ENCODE measurements at regions not wholly inside any gene's neighbourhood (a gene's known extent, or its start where the extent isn't known, plus 50 kb on each side); places are given as distances from the start of the nearest gene placed in this dataset.

GRCh38 chr20:22268675-22269074, 315.7 kb downstream of the FOXA2 start:
- no peak overlapping the region for H3K9ac ChIP-seq (ENCODE audit: control insufficient read depth, extremely low read depth, insufficient read depth, low read length)
- no peaks in the 10 kb centered on the region for H3K9me1 ChIP-seq (ENCODE audit: control insufficient read depth, extremely low read depth, insufficient read depth, low read length)
- H2AFZ ChIP-seq (ENCODE audit: control insufficient read depth, low read length), result no peak overlapping the region
- no peaks in the 10 kb centered on the region for H3K4me1 ChIP-seq (ENCODE audit: control insufficient read depth, extremely low read depth, insufficient read depth, low read length)
- DNase-seq (ENCODE audit: low read depth, low spot score), result no peak
- H3K36me3 ChIP-seq (ENCODE audit: control insufficient read depth in 2 of 2, extremely low read depth in 1 of 2, insufficient read depth in 2 of 2, low read length in 2 of 2), result no peaks in the 10 kb centered on the region
- no peak overlapping the region for H3K27ac ChIP-seq (ENCODE audit: control insufficient read depth, insufficient read depth, low read length)
- FAIRE-seq, result no peak
- H3K27me3 ChIP-seq (ENCODE audit: control insufficient read depth, extremely low read depth, insufficient read depth, low read length), result no peaks in the 10 kb centered on the region
- no peak overlapping the region for H3K4me3 ChIP-seq (ENCODE audit: control insufficient read depth in 2 of 3, extremely low read depth in 1 of 3, insufficient read depth in 2 of 3, low read depth in 1 of 3, low read length in 3 of 3)
- H3K4me2 ChIP-seq (ENCODE audit: control insufficient read depth, extremely low read depth, insufficient read depth, low read depth, low read length), result no peak overlapping the region
- H3K79me2 ChIP-seq (ENCODE audit: control insufficient read depth, insufficient read depth, low read length), result no peaks in the 10 kb centered on the region
- H4K20me1 ChIP-seq (ENCODE audit: control insufficient read depth, extremely low read depth, insufficient read depth, low read length), result no peaks in the 10 kb centered on the region
- no peaks in the 10 kb centered on the region for H3K9me3 ChIP-seq (ENCODE audit: control insufficient read depth, low read depth, low read length)
- dilution Hi-C loops (cut with MboI; ENCODE audit: extremely low pct_ligation_motif_present, low sequenced_read_pairs), result no loop called here
- TF ChIP-seq EZH2 (IDR thresholded peaks at IDR 0.05; ENCODE audit: low read length) (no peak), CTCF (optimal IDR thresholded peaks at IDR 0.05 in 1 of 3, IDR thresholded peaks at IDR 0.05 in 1 of 3, conservative IDR thresholded peaks at IDR 0.05 in 1 of 3; ENCODE audit: extremely low read depth in 1 of 3, insufficient read depth in 2 of 3, low read length in 3 of 3) (no peak)

DNA sequence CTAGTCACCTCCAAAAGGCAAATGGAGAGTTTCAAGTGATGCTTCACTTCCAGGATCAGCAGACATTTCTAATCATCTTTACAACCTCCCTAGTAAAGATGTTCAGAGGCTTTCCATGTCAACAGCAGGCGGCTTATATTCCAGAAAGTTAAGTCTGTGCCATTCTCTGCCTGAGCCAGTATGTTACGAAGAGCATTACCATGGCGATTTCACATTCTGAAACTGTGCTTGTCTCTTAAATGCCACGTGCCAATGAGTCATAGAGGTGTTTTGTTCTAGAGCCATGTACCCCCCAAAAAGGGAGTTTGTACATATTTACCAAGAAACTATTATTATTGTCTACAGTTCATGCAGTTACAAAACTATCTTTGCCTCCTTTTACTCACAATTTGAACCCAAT, 319.5 kb downstream of the FOXA2 start:
- Histone ChIP-seq H3K79me2 (ENCODE audit: control insufficient read depth, insufficient read depth, low read length) (no peaks in the 10 kb centered on the region), H3K9me3 (ENCODE audit: control insufficient read depth, low read depth, low read length) (no peaks in the 10 kb centered on the region), H3K4me1 (ENCODE audit: control insufficient read depth, extremely low read depth, insufficient read depth, low read length) (no peaks in the 10 kb centered on the region), H3K9me1 (ENCODE audit: control insufficient read depth, extremely low read depth, insufficient read depth, low read length) (no peaks in the 10 kb centered on the region), H4K20me1 (ENCODE audit: control insufficient read depth, extremely low read depth, insufficient read depth, low read length) (no peaks in the 10 kb centered on the region), H3K9ac (ENCODE audit: control insufficient read depth, extremely low read depth, insufficient read depth, low read length) (no peak overlapping the region), H3K27ac (ENCODE audit: control insufficient read depth, insufficient read depth, low read length) (no peak overlapping the region), H2AFZ (ENCODE audit: control insufficient read depth, low read length) (no peak overlapping the region), H3K36me3 (ENCODE audit: control insufficient read depth in 2 of 2, extremely low read depth in 1 of 2, insufficient read depth in 2 of 2, low read length in 2 of 2) (no peaks in the 10 kb centered on the region), H3K4me3 (ENCODE audit: control insufficient read depth in 2 of 3, extremely low read depth in 1 of 3, insufficient read depth in 2 of 3, low read depth in 1 of 3, low read length in 3 of 3) (no peak overlapping the region), H3K4me2 (ENCODE audit: control insufficient read depth, extremely low read depth, insufficient read depth, low read depth, low read length) (no peak overlapping the region), H3K27me3 (ENCODE audit: control insufficient read depth, extremely low read depth, insufficient read depth, low read length) (no peaks in the 10 kb centered on the region)
- dilution Hi-C loops (cut with MboI; ENCODE audit: extremely low pct_ligation_motif_present, low sequenced_read_pairs), result no loop called here
- DNase-seq (ENCODE audit: low read depth, low spot score) (no peak), FAIRE-seq (no peak)
- TF ChIP-seq CTCF (optimal IDR thresholded peaks at IDR 0.05 in 1 of 3, IDR thresholded peaks at IDR 0.05 in 1 of 3, conservative IDR thresholded peaks at IDR 0.05 in 1 of 3; ENCODE audit: extremely low read depth in 1 of 3, insufficient read depth in 2 of 3, low read length in 3 of 3) (no peak), EZH2 (IDR thresholded peaks at IDR 0.05; ENCODE audit: low read length) (no peak)
